Nephron progenitor cell (in vitro differentiated cells): ENCODE measurements at regions not wholly inside any gene's neighbourhood (a gene's known extent, or its start where the extent isn't known, plus 50 kb on each side); places are given as distances from the start of the nearest gene placed in this dataset.

Experiments
- DNase-seq: peaks from one replicate; pipeline ENCODE4 v3.0.0; 2021
- H3K27ac Mint-ChIP-seq: 2 replicates; pipeline ENCODE4 v1.8.0; 2021; ENCODE audit warnings: mild to moderate bottlenecking, moderate library complexity, mixed read lengths
- H3K27me3 Mint-ChIP-seq: 2 replicates; pipeline ENCODE4 v1.8.0; 2021; ENCODE audit warnings: mild to moderate bottlenecking, low read depth, mixed read lengths; ENCODE audit not compliant: poor library complexity
- H3K36me3 Mint-ChIP-seq: 2 replicates; pipeline ENCODE4 v1.8.0; 2021; ENCODE audit warnings: low read depth, mixed read lengths
- H3K4me1 Mint-ChIP-seq: 2 replicates; pipeline ENCODE4 v1.8.0; 2021; ENCODE audit warnings: mixed read lengths
- H3K4me3 Mint-ChIP-seq: 2 replicates; pipeline ENCODE4 v1.8.0; 2021; ENCODE audit warnings: mild to moderate bottlenecking, moderate library complexity, mixed read lengths
- H3K9me3 Mint-ChIP-seq: 2 replicates; pipeline ENCODE4 v1.8.0; 2021; ENCODE audit warnings: mild to moderate bottlenecking, moderate library complexity, mixed read lengths
- TF ChIP-seq, protein P1 (sequence below): fragments of 200-600 bp; sonication (generic); IDR thresholded peaks from 2 replicates; pipeline ENCODE4 v1.5.0; 2021; ENCODE audit warnings: antibody characterized with exemption

DNA sequence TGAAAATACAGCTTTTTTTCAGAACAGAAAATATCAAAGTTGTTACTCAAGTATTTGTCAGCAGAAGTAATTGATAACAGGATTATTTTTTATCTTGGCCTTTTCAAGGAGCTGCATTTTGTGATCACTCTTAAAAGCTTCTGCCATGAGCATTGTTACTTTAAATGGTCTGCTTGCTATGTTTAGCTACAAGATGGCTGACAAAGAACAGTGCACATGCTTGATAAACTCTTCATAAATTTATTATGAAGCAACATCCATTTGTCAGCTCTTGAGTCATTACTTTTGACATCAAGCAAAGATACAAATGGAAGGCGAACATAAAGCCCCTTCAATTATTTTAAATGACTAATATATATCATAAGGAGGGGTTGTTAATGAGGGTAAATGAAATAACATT, 205.4 kb upstream of the RPS6KA3 start:
- TF ChIP-seq, protein P1, sequence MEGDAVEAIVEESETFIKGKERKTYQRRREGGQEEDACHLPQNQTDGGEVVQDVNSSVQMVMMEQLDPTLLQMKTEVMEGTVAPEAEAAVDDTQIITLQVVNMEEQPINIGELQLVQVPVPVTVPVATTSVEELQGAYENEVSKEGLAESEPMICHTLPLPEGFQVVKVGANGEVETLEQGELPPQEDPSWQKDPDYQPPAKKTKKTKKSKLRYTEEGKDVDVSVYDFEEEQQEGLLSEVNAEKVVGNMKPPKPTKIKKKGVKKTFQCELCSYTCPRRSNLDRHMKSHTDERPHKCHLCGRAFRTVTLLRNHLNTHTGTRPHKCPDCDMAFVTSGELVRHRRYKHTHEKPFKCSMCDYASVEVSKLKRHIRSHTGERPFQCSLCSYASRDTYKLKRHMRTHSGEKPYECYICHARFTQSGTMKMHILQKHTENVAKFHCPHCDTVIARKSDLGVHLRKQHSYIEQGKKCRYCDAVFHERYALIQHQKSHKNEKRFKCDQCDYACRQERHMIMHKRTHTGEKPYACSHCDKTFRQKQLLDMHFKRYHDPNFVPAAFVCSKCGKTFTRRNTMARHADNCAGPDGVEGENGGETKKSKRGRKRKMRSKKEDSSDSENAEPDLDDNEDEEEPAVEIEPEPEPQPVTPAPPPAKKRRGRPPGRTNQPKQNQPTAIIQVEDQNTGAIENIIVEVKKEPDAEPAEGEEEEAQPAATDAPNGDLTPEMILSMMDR: no peak
- H3K27me3 Mint-ChIP-seq: no peaks in the 10 kb centered on the region

GRCh38 chrX:20471483-20471882, 204.8 kb upstream of the RPS6KA3 start:
- H3K4me1 Mint-ChIP-seq: no peaks in the 10 kb centered on the region
- H3K27me3 Mint-ChIP-seq: no peaks in the 10 kb centered on the region
- no peak overlapping the region for H3K4me3 Mint-ChIP-seq
- no peak for DNase-seq
- no peak overlapping the region for H3K27ac Mint-ChIP-seq
- TF ChIP-seq, protein P1: no peak
- no peaks in the 10 kb centered on the region for H3K9me3 Mint-ChIP-seq
- no peaks in the 10 kb centered on the region for H3K36me3 Mint-ChIP-seq

More for the DNA sequence above, 205.4 kb upstream of the RPS6KA3 start:
- H3K36me3 Mint-ChIP-seq: no peaks in the 10 kb centered on the region
- H3K27ac Mint-ChIP-seq: no peak overlapping the region
- DNase-seq: no peak
- H3K4me1 Mint-ChIP-seq: no peaks in the 10 kb centered on the region
- no peak overlapping the region for H3K4me3 Mint-ChIP-seq
- H3K9me3 Mint-ChIP-seq: no peaks in the 10 kb centered on the region

- Mint-ChIP-seq H3K27me3 (peaks cover 3% of the 10 kb centered on the region), H3K4me3 (no peak overlapping the region), H3K27ac (no peak overlapping the region), H3K4me1 (peaks cover 10% of the 10 kb centered on the region), H3K9me3 (peaks cover 27% of the 10 kb centered on the region), H3K36me3 (no peaks in the 10 kb centered on the region)
- DNase-seq: no peak
- TF ChIP-seq, protein P1: no peak
These were observed 196.8 kb upstream of the RPS6KA3 start for GRCh38 chrX:20463296-20464075.

DNA sequence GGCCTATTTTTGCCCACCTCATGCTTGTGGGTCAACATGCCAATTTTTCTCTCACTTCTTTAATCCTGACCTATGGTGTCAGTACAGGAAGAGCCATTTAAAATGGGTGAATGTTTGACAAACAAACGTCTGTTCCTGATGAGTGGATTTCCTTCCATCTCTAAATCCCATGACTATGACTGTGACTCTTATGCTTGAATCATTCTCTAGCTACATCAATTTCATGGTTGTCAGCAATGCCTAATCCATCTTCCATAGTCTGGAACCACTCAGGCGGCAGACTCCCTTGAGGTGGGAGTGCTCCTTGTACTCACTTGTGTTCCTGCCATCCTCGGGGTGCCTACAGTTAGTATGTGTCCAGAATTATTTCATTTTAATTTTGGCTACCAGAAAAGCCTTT, 194.9 kb upstream of the RPS6KA3 start:
- Mint-ChIP-seq H3K4me1 (peaks cover 10% of the 10 kb centered on the region), H3K4me3 (no peak overlapping the region), H3K27ac (no peak overlapping the region), H3K36me3 (no peaks in the 10 kb centered on the region), H3K9me3 (peaks cover 36% of the 10 kb centered on the region), H3K27me3 (peaks cover 3% of the 10 kb centered on the region)
- DNase-seq: peak; percentile 4
- TF ChIP-seq, protein P1: no peak

- Mint-ChIP-seq H3K4me1 (peaks cover 10% of the 10 kb centered on the region), H3K4me3 (no peak overlapping the region), H3K27ac (no peak overlapping the region), H3K27me3 (peaks cover 3% of the 10 kb centered on the region), H3K36me3 (no peaks in the 10 kb centered on the region), H3K9me3 (peaks cover 42% of the 10 kb centered on the region)
- TF ChIP-seq, protein P1: no peak
- DNase-seq: no peak
These were observed 194.3 kb upstream of the RPS6KA3 start for GRCh38 chrX:20461002-20461401.
